ENCODE measurements at regions not wholly inside any gene's neighbourhood (a gene's known extent, or its start where the extent isn't known, plus 50 kb on each side); places are given as distances from the start of the nearest gene placed in this dataset.
"Not testable (repeated sequence)": the region's sequence is repeated elsewhere in the genome, so short reads cannot be mapped to it uniquely, and the experiment has no call there.

DNA sequence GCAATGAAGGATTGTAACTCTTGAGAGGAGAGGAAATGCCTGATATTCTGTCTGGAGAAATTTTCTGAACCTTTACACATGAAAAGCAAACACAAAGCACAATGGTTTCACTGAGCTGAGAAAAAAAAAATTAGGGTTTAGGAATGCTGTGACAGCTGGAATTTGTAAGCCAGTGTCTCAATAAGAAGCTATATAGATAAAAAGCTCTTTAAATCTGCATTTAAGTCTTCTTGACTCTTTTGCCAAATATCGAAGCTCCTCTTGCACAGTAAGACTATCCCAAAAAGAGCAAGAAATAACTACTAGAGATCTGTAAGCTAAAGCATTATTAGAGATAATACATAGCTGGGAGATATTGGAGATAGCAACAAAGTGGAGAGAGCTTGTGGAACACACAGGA is 1334.0 kb upstream of the CITED2 start:
- Histone ChIP-seq H3K27ac (ENCODE audit: low read depth, low read length) (no peak overlapping the region), H3K4me1 (ENCODE audit: control insufficient read depth in 5 of 5, insufficient read depth in 5 of 5, low read length in 5 of 5) (no peaks in the 10 kb centered on the region), H3K9ac (ENCODE audit: low read length in 5 of 5) (no peak overlapping the region), H3K27me3 (ENCODE audit: control insufficient read depth in 5 of 5, insufficient read depth in 4 of 5, low read length in 5 of 5) (no peaks in the 10 kb centered on the region), H3K9me3 (ENCODE audit: control insufficient read depth in 5 of 5, low read length in 5 of 5) (no peaks in the 10 kb centered on the region), H3K36me3 (ENCODE audit: control insufficient read depth in 5 of 5, insufficient read depth in 5 of 5, low read length in 5 of 5) (no peaks in the 10 kb centered on the region), H3K4me3 (ENCODE audit: low read depth in 1 of 5, low read length in 5 of 5) (no peak overlapping the region)

DNA sequence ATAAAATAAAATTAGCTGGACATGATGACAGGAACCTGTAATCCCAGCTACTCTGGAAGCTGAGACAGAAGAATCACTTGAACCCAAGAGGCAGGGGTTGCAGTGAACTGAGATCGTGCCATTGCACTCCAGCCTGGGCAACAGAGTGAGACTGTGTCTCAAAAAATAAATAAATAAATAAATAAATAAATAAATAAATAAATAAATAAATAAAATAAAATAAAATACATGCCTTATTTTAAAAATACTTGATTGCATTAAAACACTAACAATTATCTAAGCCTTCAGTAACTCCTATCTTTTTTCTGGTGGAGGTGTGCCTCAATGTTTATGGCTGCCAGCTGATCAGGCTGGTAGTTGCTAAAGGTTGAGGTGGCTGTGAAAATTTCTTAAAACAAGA is 1329.6 kb upstream of the CITED2 start:
- not testable (repeated sequence) for H3K9me3 ChIP-seq (ENCODE audit: control insufficient read depth in 5 of 5, low read length in 5 of 5); H3K27ac ChIP-seq (ENCODE audit: low read depth, low read length); H3K4me3 ChIP-seq (ENCODE audit: low read depth in 1 of 5, low read length in 5 of 5); H3K4me1 ChIP-seq (ENCODE audit: control insufficient read depth in 5 of 5, insufficient read depth in 5 of 5, low read length in 5 of 5); H3K9ac ChIP-seq (ENCODE audit: low read length in 5 of 5); H3K27me3 ChIP-seq (ENCODE audit: control insufficient read depth in 5 of 5, insufficient read depth in 4 of 5, low read length in 5 of 5); H3K36me3 ChIP-seq (ENCODE audit: control insufficient read depth in 5 of 5, insufficient read depth in 5 of 5, low read length in 5 of 5)

DNA sequence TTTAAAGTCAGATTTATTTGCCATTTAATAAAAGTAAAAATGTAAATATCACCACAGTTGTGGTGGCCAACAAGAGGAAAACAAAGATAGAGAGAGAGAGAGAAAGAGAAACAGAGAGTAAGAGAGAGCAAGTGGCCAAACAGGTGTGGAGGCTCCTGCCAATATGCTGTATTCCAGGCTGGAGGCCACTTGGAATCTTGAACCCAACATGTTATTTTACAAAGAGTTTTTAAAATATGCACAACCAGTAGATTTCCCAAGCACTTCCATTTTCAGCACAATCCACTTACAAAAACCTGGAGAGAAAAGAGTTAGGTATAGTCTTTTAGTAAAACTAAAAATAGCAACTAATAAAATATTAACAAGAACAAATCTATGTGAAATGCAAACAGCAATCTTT is 1323.1 kb upstream of the CITED2 start:
- Histone ChIP-seq H3K27ac (ENCODE audit: low read depth, low read length) (no peak overlapping the region), H3K4me3 (ENCODE audit: low read depth in 1 of 5, low read length in 5 of 5) (no peak overlapping the region), H3K36me3 (ENCODE audit: control insufficient read depth in 5 of 5, insufficient read depth in 5 of 5, low read length in 5 of 5) (no peaks in the 10 kb centered on the region), H3K9ac (ENCODE audit: low read length in 5 of 5) (no peak overlapping the region), H3K9me3 (ENCODE audit: control insufficient read depth in 5 of 5, low read length in 5 of 5) (peaks cover 0 to 10% (median 4%) of the 10 kb centered on the region in 5 donors), H3K4me1 (ENCODE audit: control insufficient read depth in 5 of 5, insufficient read depth in 5 of 5, low read length in 5 of 5) (no peaks in the 10 kb centered on the region), H3K27me3 (ENCODE audit: control insufficient read depth in 5 of 5, insufficient read depth in 4 of 5, low read length in 5 of 5) (no peaks in the 10 kb centered on the region)

DNA sequence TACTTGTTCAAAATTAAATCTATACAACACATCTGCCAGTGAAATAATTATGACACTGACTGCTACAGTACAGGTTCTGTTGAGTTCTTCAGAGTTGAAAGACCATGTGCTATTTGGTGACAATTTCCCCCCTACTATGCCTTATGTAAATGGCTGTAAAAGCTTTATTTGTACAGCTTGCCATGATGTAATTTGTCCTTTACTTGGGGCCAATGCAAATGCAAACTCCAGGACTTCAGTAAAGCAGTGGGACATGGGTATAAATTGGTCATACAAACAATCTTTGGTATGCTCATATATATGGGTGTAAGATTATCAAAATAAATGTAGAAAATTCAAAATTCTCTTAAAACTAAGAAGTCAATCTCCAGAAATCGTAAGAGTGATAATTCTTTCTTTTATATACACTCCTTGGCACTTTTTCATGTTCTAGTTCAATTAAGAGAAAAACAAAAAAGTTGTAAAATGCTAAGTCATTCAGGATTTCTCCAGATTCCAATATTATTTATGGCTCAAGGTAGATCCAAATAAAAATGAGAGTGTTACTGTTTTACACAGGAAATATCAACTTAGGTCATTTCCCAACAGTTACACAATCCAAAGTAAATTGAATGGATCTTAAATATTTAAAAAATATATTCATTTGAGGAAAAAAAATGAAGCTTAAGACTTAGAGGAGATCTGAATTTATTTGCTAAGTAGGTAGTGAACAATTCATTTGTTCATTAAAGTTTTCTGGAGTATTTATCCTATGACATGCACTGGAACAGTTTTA is 1310.5 kb upstream of the CITED2 start:
- Histone ChIP-seq H3K4me1 (ENCODE audit: control insufficient read depth in 5 of 5, insufficient read depth in 5 of 5, low read length in 5 of 5) (no peaks in the 10 kb centered on the region), H3K36me3 (ENCODE audit: control insufficient read depth in 5 of 5, insufficient read depth in 5 of 5, low read length in 5 of 5) (no peaks in the 10 kb centered on the region), H3K27ac (ENCODE audit: low read depth, low read length) (no peak overlapping the region), H3K9me3 (ENCODE audit: control insufficient read depth in 5 of 5, low read length in 5 of 5) (no peaks in the 10 kb centered on the region), H3K27me3 (ENCODE audit: control insufficient read depth in 5 of 5, insufficient read depth in 4 of 5, low read length in 5 of 5) (no peaks in the 10 kb centered on the region), H3K9ac (ENCODE audit: low read length in 5 of 5) (no peak overlapping the region), H3K4me3 (ENCODE audit: low read depth in 1 of 5, low read length in 5 of 5) (no peak overlapping the region)

DNA sequence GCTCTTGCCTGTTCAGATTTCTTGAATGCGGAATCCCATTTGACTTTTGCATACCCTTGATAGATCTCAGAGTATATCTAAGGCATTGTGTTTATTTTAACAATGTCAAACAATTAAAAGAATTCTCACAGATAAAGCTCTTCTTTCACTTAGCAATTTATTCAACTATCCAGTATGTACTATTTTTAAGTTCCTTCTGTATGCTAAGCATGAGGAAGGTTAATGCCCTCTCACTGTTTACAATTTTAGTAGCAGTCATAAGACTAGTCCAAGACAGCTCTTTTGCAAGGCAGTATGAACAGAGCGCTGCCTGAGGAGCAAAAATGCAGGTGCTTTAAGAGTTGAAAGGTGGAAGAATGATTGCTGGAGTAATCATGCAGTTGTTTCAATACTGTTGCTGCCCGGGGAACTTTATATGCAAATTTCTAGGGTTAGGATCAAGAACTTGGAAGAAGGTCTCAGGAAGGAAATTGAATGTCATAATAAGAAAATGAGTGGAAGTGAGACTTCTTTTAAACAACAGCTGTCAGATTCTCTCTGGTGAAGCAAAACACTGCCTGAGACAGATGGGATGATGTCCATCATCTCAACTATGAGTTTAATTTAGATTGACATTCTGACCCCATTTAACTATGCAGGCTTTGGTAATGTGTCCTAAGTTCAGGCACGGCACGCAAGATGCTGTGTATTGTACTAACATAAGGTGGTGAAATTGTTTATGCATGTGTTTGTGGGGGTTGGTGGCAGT is 1303.5 kb upstream of the CITED2 start:
- Histone ChIP-seq H3K27me3 (ENCODE audit: control insufficient read depth in 5 of 5, insufficient read depth in 4 of 5, low read length in 5 of 5) (no peaks in the 10 kb centered on the region), H3K9ac (ENCODE audit: low read length in 5 of 5) (no peak overlapping the region), H3K36me3 (ENCODE audit: control insufficient read depth in 5 of 5, insufficient read depth in 5 of 5, low read length in 5 of 5) (no peaks in the 10 kb centered on the region), H3K9me3 (ENCODE audit: control insufficient read depth in 5 of 5, low read length in 5 of 5) (no peaks in the 10 kb centered on the region), H3K4me3 (ENCODE audit: low read depth in 1 of 5, low read length in 5 of 5) (no peak overlapping the region), H3K4me1 (ENCODE audit: control insufficient read depth in 5 of 5, insufficient read depth in 5 of 5, low read length in 5 of 5) (peaks cover 0 to 6% (median 0%) of the 10 kb centered on the region in 5 donors), H3K27ac (ENCODE audit: low read depth, low read length) (no peak overlapping the region)

DNA sequence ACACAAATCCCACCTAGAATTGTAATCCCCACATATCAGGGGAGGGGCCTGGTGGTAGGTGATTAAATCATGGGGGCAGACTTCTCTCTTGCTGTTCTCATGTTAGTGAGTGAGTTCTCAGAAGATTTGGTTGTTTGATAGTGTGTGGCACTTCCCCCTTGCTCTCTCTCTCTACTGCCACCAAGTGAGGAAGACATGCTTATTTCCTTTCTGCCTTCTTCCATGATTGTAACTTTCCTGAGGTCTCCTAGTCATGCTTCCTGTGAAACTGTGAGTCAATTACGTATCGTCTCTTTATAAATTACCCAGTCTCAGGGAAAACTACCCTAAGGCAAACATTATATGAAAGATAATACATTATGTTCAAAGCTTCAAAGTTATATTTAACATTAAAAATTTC is 1297.5 kb upstream of the CITED2 start:
- no peak overlapping the region for H3K9ac ChIP-seq (ENCODE audit: low read length in 5 of 5)
- no peaks in the 10 kb centered on the region for H3K9me3 ChIP-seq (ENCODE audit: control insufficient read depth in 5 of 5, low read length in 5 of 5)
- H3K4me1 ChIP-seq (ENCODE audit: control insufficient read depth in 5 of 5, insufficient read depth in 5 of 5, low read length in 5 of 5) = no peaks in the 10 kb centered on the region
- no peak overlapping the region for H3K4me3 ChIP-seq (ENCODE audit: low read depth in 1 of 5, low read length in 5 of 5)
- H3K27ac ChIP-seq (ENCODE audit: low read depth, low read length) = no peak overlapping the region
- no peaks in the 10 kb centered on the region for H3K27me3 ChIP-seq (ENCODE audit: control insufficient read depth in 5 of 5, insufficient read depth in 4 of 5, low read length in 5 of 5)
- H3K36me3 ChIP-seq (ENCODE audit: control insufficient read depth in 5 of 5, insufficient read depth in 5 of 5, low read length in 5 of 5) = no peaks in the 10 kb centered on the region

DNA sequence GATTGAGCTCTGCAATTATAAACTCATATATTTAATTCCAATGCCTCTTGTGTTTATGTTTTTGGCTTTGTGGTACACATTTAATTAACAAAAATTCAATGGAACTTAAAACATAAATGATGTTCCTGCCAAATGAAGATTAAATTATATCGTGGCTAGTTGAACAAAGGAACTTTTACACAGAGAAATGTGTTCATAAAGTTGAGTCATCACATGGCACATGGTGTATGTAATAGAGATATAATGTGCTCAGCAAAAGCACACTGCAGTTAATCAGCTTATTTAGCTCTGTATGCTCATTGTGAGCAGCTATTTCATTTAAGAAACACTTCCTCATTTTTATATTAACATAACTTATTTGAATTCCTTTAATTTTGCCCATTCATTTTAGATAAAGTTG is 1295.6 kb upstream of the CITED2 start:
- Histone ChIP-seq H3K36me3 (ENCODE audit: control insufficient read depth in 5 of 5, insufficient read depth in 5 of 5, low read length in 5 of 5) (no peaks in the 10 kb centered on the region), H3K4me1 (ENCODE audit: control insufficient read depth in 5 of 5, insufficient read depth in 5 of 5, low read length in 5 of 5) (no peaks in the 10 kb centered on the region), H3K9ac (ENCODE audit: low read length in 5 of 5) (no peak overlapping the region), H3K9me3 (ENCODE audit: control insufficient read depth in 5 of 5, low read length in 5 of 5) (no peaks in the 10 kb centered on the region), H3K27me3 (ENCODE audit: control insufficient read depth in 5 of 5, insufficient read depth in 4 of 5, low read length in 5 of 5) (no peaks in the 10 kb centered on the region), H3K27ac (ENCODE audit: low read depth, low read length) (no peak overlapping the region), H3K4me3 (ENCODE audit: low read depth in 1 of 5, low read length in 5 of 5) (no peak overlapping the region)

DNA sequence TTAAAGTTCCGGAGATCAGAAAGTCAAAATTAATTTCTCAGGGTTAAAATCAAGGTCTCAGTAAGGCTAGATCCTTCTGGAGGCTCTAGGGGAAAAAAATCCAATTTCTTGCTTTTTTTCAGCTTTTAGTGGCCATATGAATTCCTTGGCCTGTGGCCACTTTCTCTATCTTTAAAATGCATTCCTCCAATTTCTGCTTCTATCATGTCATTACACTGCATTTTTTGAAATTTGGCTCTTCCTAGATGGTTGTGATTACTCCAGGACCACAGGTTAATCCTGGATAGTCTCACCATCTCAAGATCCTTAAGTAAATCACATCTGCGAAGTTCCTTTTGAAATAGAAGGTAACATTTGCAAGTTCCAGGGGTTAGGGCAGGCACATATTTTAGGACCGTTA is 1294.9 kb upstream of the CITED2 start:
- H3K27ac ChIP-seq (ENCODE audit: low read depth, low read length) = no peak overlapping the region

DNA sequence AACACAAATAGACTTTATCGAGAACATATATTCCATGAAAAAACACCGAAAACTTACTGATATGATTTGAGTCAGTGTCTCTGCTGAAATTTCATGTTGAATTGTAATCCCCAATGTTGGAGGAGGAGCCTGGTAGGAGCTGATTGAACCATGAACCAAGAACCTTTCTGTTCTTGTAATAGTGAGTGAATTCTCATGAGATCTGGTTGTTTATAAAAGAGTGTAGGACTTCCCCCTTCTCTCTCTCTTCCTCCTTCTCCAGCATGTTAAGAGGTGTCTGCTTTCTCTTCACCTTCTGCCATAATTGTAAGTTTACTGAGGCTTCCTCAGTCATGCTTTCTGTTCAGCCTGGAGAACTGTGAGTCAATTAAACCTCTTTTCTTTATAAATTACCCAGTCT is 1289.3 kb upstream of the CITED2 start:
- Histone ChIP-seq H3K36me3 (ENCODE audit: control insufficient read depth in 5 of 5, insufficient read depth in 5 of 5, low read length in 5 of 5) (no peaks in the 10 kb centered on the region), H3K27me3 (ENCODE audit: control insufficient read depth in 5 of 5, insufficient read depth in 4 of 5, low read length in 5 of 5) (no peaks in the 10 kb centered on the region), H3K27ac (ENCODE audit: low read depth, low read length) (no peak overlapping the region), H3K4me3 (ENCODE audit: low read depth in 1 of 5, low read length in 5 of 5) (no peak overlapping the region), H3K9me3 (ENCODE audit: control insufficient read depth in 5 of 5, low read length in 5 of 5) (no peaks in the 10 kb centered on the region), H3K4me1 (ENCODE audit: control insufficient read depth in 5 of 5, insufficient read depth in 5 of 5, low read length in 5 of 5) (no peaks in the 10 kb centered on the region), H3K9ac (ENCODE audit: low read length in 5 of 5) (no peak overlapping the region)

More for the DNA sequence above, 1294.9 kb upstream of the CITED2 start:
- Histone ChIP-seq H3K27me3 (ENCODE audit: control insufficient read depth in 5 of 5, insufficient read depth in 4 of 5, low read length in 5 of 5) (no peaks in the 10 kb centered on the region), H3K9ac (ENCODE audit: low read length in 5 of 5) (no peak overlapping the region), H3K4me1 (ENCODE audit: control insufficient read depth in 5 of 5, insufficient read depth in 5 of 5, low read length in 5 of 5) (no peaks in the 10 kb centered on the region), H3K4me3 (ENCODE audit: low read depth in 1 of 5, low read length in 5 of 5) (no peak overlapping the region), H3K36me3 (ENCODE audit: control insufficient read depth in 5 of 5, insufficient read depth in 5 of 5, low read length in 5 of 5) (no peaks in the 10 kb centered on the region), H3K9me3 (ENCODE audit: control insufficient read depth in 5 of 5, low read length in 5 of 5) (no peaks in the 10 kb centered on the region)

DNA sequence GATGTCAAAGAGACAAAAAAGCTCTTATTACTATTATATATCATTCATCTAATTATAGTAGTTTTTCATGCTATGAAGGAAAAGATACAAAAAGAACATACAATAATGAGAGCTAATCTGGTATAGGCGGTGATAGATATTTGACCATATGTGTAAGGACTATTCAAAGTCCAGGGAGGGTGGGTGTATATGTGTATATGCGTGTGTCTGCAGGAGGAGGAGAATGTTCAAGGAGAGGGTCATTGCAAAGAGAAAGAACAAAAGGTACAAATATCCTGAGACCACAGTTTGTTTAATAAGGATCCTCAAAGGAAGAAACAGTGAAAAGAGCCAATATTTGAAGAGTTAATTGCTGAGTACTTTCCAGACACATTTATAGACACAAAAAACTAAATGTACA is 1288.6 kb upstream of the CITED2 start:
- Histone ChIP-seq H3K36me3 (ENCODE audit: control insufficient read depth in 5 of 5, insufficient read depth in 5 of 5, low read length in 5 of 5) (no peaks in the 10 kb centered on the region), H3K4me1 (ENCODE audit: control insufficient read depth in 5 of 5, insufficient read depth in 5 of 5, low read length in 5 of 5) (no peaks in the 10 kb centered on the region), H3K4me3 (ENCODE audit: low read depth in 1 of 5, low read length in 5 of 5) (no peak overlapping the region), H3K9ac (ENCODE audit: low read length in 5 of 5) (no peak overlapping the region), H3K27me3 (ENCODE audit: control insufficient read depth in 5 of 5, insufficient read depth in 4 of 5, low read length in 5 of 5) (no peaks in the 10 kb centered on the region), H3K9me3 (ENCODE audit: control insufficient read depth in 5 of 5, low read length in 5 of 5) (no peaks in the 10 kb centered on the region), H3K27ac (ENCODE audit: low read depth, low read length) (no peak overlapping the region)
